ENCODE measurements at regions not wholly inside any gene's neighbourhood (a gene's known extent, or its start where the extent isn't known, plus 50 kb on each side); places are given as distances from the start of the nearest gene placed in this dataset.

GRCh38 chr4:185862340-185862739, 50.3 kb upstream of the SORBS2 start:
- DNase-seq: no peak

GRCh38 chr4:185863946-185864345, 52.0 kb upstream of the SORBS2 start:
- no peak for DNase-seq

GRCh38 chr4:185865901-185866328, 53.9 kb upstream of the SORBS2 start:
- no peak for DNase-seq

- DNase-seq: no peak
Observed at GRCh38 chr4:185867770-185868169, 55.8 kb upstream of the SORBS2 start.

- DNase-seq: no peak
Observed at GRCh38 chr4:185868983-185869382, 57.0 kb upstream of the SORBS2 start.

- no peak for DNase-seq
Observed at GRCh38 chr4:185869427-185869826, 57.4 kb upstream of the SORBS2 start.

- no peak for DNase-seq
Observed at GRCh38 chr4:185870366-185870765, 58.4 kb upstream of the SORBS2 start.

GRCh38 chr4:185872747-185873380, 60.9 kb upstream of the SORBS2 start:
- DNase-seq: no peak

GRCh38 chr4:185874516-185875230, 62.7 kb upstream of the SORBS2 start:
- DNase-seq: no peak

- DNase-seq: no peak
Observed at GRCh38 chr4:185875316-185875907, 63.4 kb upstream of the SORBS2 start.

- DNase-seq: no peak
Observed at GRCh38 chr4:185878633-185879032, 66.6 kb upstream of the SORBS2 start.

GRCh38 chr4:185879666-185880312, 67.8 kb upstream of the SORBS2 start:
- DNase-seq: no peak

- DNase-seq: no peak
Observed at GRCh38 chr4:185880571-185880970, 68.6 kb upstream of the SORBS2 start.

- no peak for DNase-seq
Observed at GRCh38 chr4:185881430-185881829, 69.4 kb upstream of the SORBS2 start.

GRCh38 chr4:185883591-185883990, 71.6 kb upstream of the SORBS2 start:
- DNase-seq: no peak

GRCh38 chr4:185885075-185885474, 73.1 kb upstream of the SORBS2 start:
- DNase-seq: no peak

GRCh38 chr4:185885604-185886003, 73.6 kb upstream of the SORBS2 start:
- no peak for DNase-seq

GRCh38 chr4:185886832-185887524, 75.0 kb upstream of the SORBS2 start:
- no peak for DNase-seq

GRCh38 chr4:185888676-185889075, 76.7 kb upstream of the SORBS2 start:
- DNase-seq: no peak

GRCh38 chr4:185889585-185889984, 77.6 kb upstream of the SORBS2 start:
- DNase-seq: no peak

- DNase-seq: no peak
Observed at GRCh38 chr4:185890196-185890595, 78.2 kb upstream of the SORBS2 start.

GRCh38 chr4:185892165-185892564, 80.2 kb upstream of the SORBS2 start:
- DNase-seq: no peak

GRCh38 chr4:185893500-185893899, 81.5 kb upstream of the SORBS2 start:
- no peak for DNase-seq

Data from right hindlimb (tissue), 1 donor.